K562 (cell line): ENCODE measurements at regions not wholly inside any gene's neighbourhood (a gene's known extent, or its start where the extent isn't known, plus 50 kb on each side); places are given as distances from the start of the nearest gene placed in this dataset.

Source experiments
- ATAC-seq: fragments of 200-7000 bp; cut with Tn5 transposase; 3 replicates; pipeline ENCODE4 v1.9.1; 2020; ENCODE audit warnings: moderate library complexity
- BruUV-seq: library from RNA; stranded (reverse); fragments of 400-500 nt; replicated peaks from 2 replicates; lab custom pipeline; 2021; lab: Mats Ljungman, UMichigan
- CTCF ChIA-PET: fragments of 300-600 bp; formaldehyde crosslinking; extraction: SDS; loops from one replicate; lab custom pipeline; 2021; ENCODE audit warnings: low intra/inter-chr PET ratio; lab: Yijun Ruan, JAX
- POLR2A ChIA-PET: fragments of 300-600, 350-650 bp; sonication (Branson Sonifier 250); formaldehyde crosslinking; extraction: SDS; loops from one replicate; lab custom pipeline; 2021; ENCODE audit warnings: antibody characterized with exemption, inconsistent platforms; lab: Yijun Ruan, JAX
- DNase-seq, 4 experiments: peaks; one replicate each; pipeline versions ENCODE4 v3.0.0 to v3.0.0-alpha.2; 2011 to 2018; ENCODE audit warnings: low spot score in 3 of 4, mixed read lengths in 3 of 4; ENCODE audit errors: extremely low read depth in 1 of 4
- FAIRE-seq: peaks from 2 replicates; lab custom pipeline; 2011; peaks lifted over from hg19 to GRCh38; lab: Jason Lieb, UNC
- H2AFZ ChIP-seq: 2 replicates; pipeline ENCODE4 v1.6.0; 2011; ENCODE audit warnings: low read depth, low read length, control low read depth, inconsistent platforms
- H3K27ac ChIP-seq: fragments of 200-600 bp; 3 replicates; pipeline ENCODE4 v1.8.0; 2011; ENCODE audit warnings: low read depth, mild to moderate bottlenecking, control low read depth, inconsistent platforms, low read length, moderate library complexity, mixed read lengths; ENCODE audit errors: extremely low read depth
- H3K27me3 ChIP-seq, 2 experiments: fragments of 300-600 bp in 1 of 2; 2 replicates in 1 of 2; 3 replicates in 1 of 2; pipeline versions ENCODE4 v1.6.0 to v1.8.0; 2011; ENCODE audit warnings: inconsistent platforms in 2 of 2, low read length in 2 of 2, mild to moderate bottlenecking in 1 of 2, mixed read lengths in 1 of 2, moderate library complexity in 1 of 2; ENCODE audit not compliant: control insufficient read depth in 2 of 2, insufficient read depth in 2 of 2
- H3K36me3 ChIP-seq: fragments of 300-600 bp; 3 replicates; pipeline ENCODE4 v1.8.0; 2011; ENCODE audit warnings: mild to moderate bottlenecking, low read length, inconsistent platforms; ENCODE audit not compliant: control insufficient read depth, insufficient read depth
- H3K4me1 ChIP-seq, 2 experiments: fragments of 200-600 bp in 1 of 2; replicated peaks in 1 of 2; 2 replicates in 1 of 2; 3 replicates in 1 of 2; pipeline versions ENCODE4 v1.5.1 to v1.8.0; 2011; ENCODE audit warnings: inconsistent platforms in 2 of 2, low read length in 2 of 2, mild to moderate bottlenecking in 1 of 2, mixed read lengths in 1 of 2, moderate library complexity in 1 of 2; ENCODE audit not compliant: control insufficient read depth in 2 of 2, insufficient read depth in 2 of 2
- H3K4me2 ChIP-seq: 2 replicates; pipeline ENCODE4 v1.6.1; 2011; ENCODE audit warnings: low read length, control low read depth, inconsistent platforms, mixed read lengths; ENCODE audit not compliant: insufficient read depth
- H3K4me3 ChIP-seq: fragments of 200-600 bp; sonication (generic), shearing (Covaris generic); 2 replicates; pipeline ENCODE4 v1.5.1; 2016; ENCODE audit warnings: control low read depth, inconsistent platforms
- H3K79me2 ChIP-seq: fragments of 200-600 bp; 3 replicates; pipeline ENCODE4 v1.8.0; 2011; ENCODE audit warnings: low read length, inconsistent platforms; ENCODE audit not compliant: control insufficient read depth, insufficient read depth
- H3K9ac ChIP-seq, 2 experiments: 2 replicates each; pipeline versions ENCODE4 v1.6.0 to v1.6.1; 2011; ENCODE audit warnings: low read depth in 2 of 2, low read length in 2 of 2, control low read depth in 1 of 2, inconsistent platforms in 1 of 2, mild to moderate bottlenecking in 1 of 2, mixed read lengths in 1 of 2; ENCODE audit not compliant: insufficient read depth in 1 of 2
- H3K9me1 ChIP-seq: one replicate; pipeline ENCODE4 v1.6.0; 2011; ENCODE audit warnings: inconsistent platforms, mild to moderate bottlenecking, low read length, moderate library complexity; ENCODE audit not compliant: control insufficient read depth, insufficient read depth
- H3K9me3 ChIP-seq: replicated peaks from 2 replicates; pipeline ENCODE4 v1.5.1; 2011; ENCODE audit warnings: low read depth, low read length, inconsistent platforms; ENCODE audit not compliant: control insufficient read depth, insufficient read depth
- H4K20me1 ChIP-seq: replicated peaks from 2 replicates; pipeline ENCODE4 v1.6.1; 2011; ENCODE audit warnings: low read length, inconsistent platforms, mixed read lengths; ENCODE audit not compliant: control insufficient read depth, insufficient read depth
- CBX2 ChIP-seq: fragments of 200-600 bp; sonication (generic); IDR thresholded peaks from one replicate; pipeline ENCODE4 v1.6.1; 2012; ENCODE audit warnings: mild to moderate bottlenecking, low read length, inconsistent platforms; ENCODE audit not compliant: insufficient read depth, poor library complexity, severe bottlenecking
- CEBPB ChIP-seq: fragments of 450-650 bp; IDR thresholded peaks from 2 replicates; pipeline ENCODE4 v1.6.1; 2016; ENCODE audit warnings: missing genetic modification characterization, missing compliant biosample characterization
- ETV6 ChIP-seq, 3 experiments: fragments of 150-350 bp in 1 of 3; sonication (generic) in 1 of 3; formaldehyde crosslinking in 1 of 3; IDR thresholded peaks; 2 replicates each; pipeline versions ENCODE4 v1.6.1 to v1.8.0; 2014 to 2022; ENCODE audit warnings: borderline replicate concordance in 2 of 3, low read depth in 2 of 3, antibody characterized with exemption in 1 of 3, low read length in 1 of 3, mild to moderate bottlenecking in 1 of 3, missing genetic modification reagents in 1 of 3
- FOXJ2 ChIP-seq: fragments of 200-800 bp; sonication (Bioruptor generic); IDR thresholded peaks from 2 replicates; pipeline ENCODE4 v1.6.1; 2016; ENCODE audit warnings: missing genetic modification characterization, missing compliant biosample characterization
- MAFK ChIP-seq: IDR thresholded peaks from 2 replicates; pipeline ENCODE4 v1.6.1; 2011; ENCODE audit warnings: low read length, improper control_type of control experiment
- MAZ ChIP-seq, 2 experiments: fragments of 450-650 bp in 1 of 2; sonication (generic) in 1 of 2; formaldehyde crosslinking; IDR thresholded peaks in 1 of 2; conservative IDR thresholded peaks in 1 of 2; 2 replicates each; pipeline versions ENCODE4 v1.4.0 to v1.5.0; 2020; ENCODE audit warnings: mild to moderate bottlenecking in 1 of 2, missing genetic modification reagents in 1 of 2
- SAP30 ChIP-seq: fragments of 200-600 bp; sonication (generic); IDR thresholded peaks from 2 replicates; pipeline ENCODE4 v1.6.1; 2012; ENCODE audit warnings: borderline replicate concordance, low read depth, mild to moderate bottlenecking, moderate library complexity, low read length, control low read depth, inconsistent platforms; ENCODE audit not compliant: insufficient read depth, poor library complexity, severe bottlenecking
- SREBF2 ChIP-seq: sonication (generic); formaldehyde crosslinking; IDR thresholded peaks from 2 replicates; pipeline ENCODE4 v1.4.0; 2020; ENCODE audit warnings: mild to moderate bottlenecking, missing genetic modification reagents
- WGBS: fragments of 100-300 bp; shearing (Covaris generic); methylation state at CpG from one replicate; pipeline ENCODE4 v1.1.6; 2016; ENCODE audit warnings: low coverage, mixed read lengths; ENCODE audit not compliant: insufficient coverage; ENCODE audit errors: missing lambda C conversion rate; 5-methylcytosine and 5-hydroxymethylcytosine counted together
- in situ Hi-C: fragments of 300-500 bp; cut with MboI; formaldehyde crosslinking; loops from 4 replicates; pipeline ENCODE4 v1.15.0; 2018; ENCODE audit warnings: inconsistent platforms, mixed read lengths
- intact Hi-C: fragments of 100-400 bp; cut with micrococcal nuclease; formaldehyde crosslinking; loops from 2 replicates; pipeline ENCODE4 v1.14.2; 2022

DNA sequence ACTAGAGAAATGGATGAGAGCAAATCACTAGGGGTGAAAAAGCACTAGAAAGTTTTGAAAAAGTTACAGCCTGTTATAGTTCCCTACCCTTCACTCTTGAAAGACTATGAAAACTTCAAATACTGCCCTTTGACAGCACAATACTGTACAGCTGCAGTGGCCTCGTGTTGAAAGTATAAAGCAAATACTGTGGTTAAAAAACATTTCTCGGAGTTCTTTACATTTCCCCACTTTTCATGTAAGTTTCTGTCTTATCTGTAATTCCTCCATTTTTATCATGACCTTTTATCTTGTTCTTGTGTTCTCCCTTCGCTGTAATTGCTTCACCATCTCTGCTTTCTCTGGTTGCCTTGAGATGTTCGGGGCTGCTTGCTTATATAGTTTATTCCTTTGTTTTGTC is 423.8 kb upstream of the CFAP20DC start (continued):
- TF ChIP-seq ETV6 (IDR thresholded peaks at IDR 0.05; ENCODE audit: borderline replicate concordance in 1 of 2, low read depth in 2 of 2, low read length in 1 of 2) (no peak), ETV6 (CRISPR knock-in tag; IDR thresholded peaks at IDR 0.05; ENCODE audit: borderline replicate concordance) (no peak), SREBF2 (no peak), SAP30 (no peak), MAZ (CRISPR knock-in tag; conservative IDR thresholded peaks at IDR 0.05 in 1 of 2, IDR thresholded peaks at IDR 0.05 in 1 of 2) (no peak)

- no peak overlapping the region for H3K4me3 ChIP-seq
- CTCF ChIA-PET, result no interaction called here
- H3K4me2 ChIP-seq, result no peak overlapping the region
Observed at GRCh38 chr3:59472541-59472940, 422.7 kb upstream of the CFAP20DC start.

More at GRCh38 chr3:59472541-59472940, 422.7 kb upstream of the CFAP20DC start:
- Histone ChIP-seq H3K36me3 (no peaks in the 10 kb centered on the region), H3K79me2 (no peaks in the 10 kb centered on the region), H3K9ac (no peak overlapping the region)
- FAIRE-seq, result no peak
- no TSS peak for BruUV-seq
- TF ChIP-seq CEBPB, result no peak
- TF ChIP-seq CBX2, result no peak
- no peak for TF ChIP-seq FOXJ2 (tag)
- no peak for TF ChIP-seq MAFK
- TF ChIP-seq, all 486 proteins: peak for 0
- no peaks in the 10 kb centered on the region for H3K9me1 ChIP-seq
- 0% methylated on average over 3 of the region's 3 CpGs for WGBS
- no peaks in the 10 kb centered on the region for H3K4me1 ChIP-seq
- no peak overlapping the region for H2AFZ ChIP-seq
- ATAC-seq (no peak), DNase-seq (no peak)
- H3K27ac ChIP-seq, result no peak overlapping the region
- intact Hi-C loops (no loop called here), in situ Hi-C loops (no loop called here)
- H4K20me1 ChIP-seq, result no peaks in the 10 kb centered on the region
- H3K9me3 ChIP-seq, result no peaks in the 10 kb centered on the region
- H3K27me3 ChIP-seq, result no peaks in the 10 kb centered on the region
- POLR2A ChIA-PET, result no interaction called here
